Neural cell (in vitro differentiated cells): ENCODE measurements at regions not wholly inside any gene's neighbourhood (a gene's known extent, or its start where the extent isn't known, plus 50 kb on each side); places are given as distances from the start of the nearest gene placed in this dataset.

Source experiments
- CTCF ChIP-seq: fragments of 450-650 bp; IDR thresholded peaks from 2 replicates; pipeline ENCODE4 v1.5.1; 2014; ENCODE audit warnings: antibody characterized with exemption, mild to moderate bottlenecking, moderate library complexity; ENCODE audit not compliant: poor library complexity, severe bottlenecking
- EZH2 ChIP-seq: fragments of 200-600, 300-800 bp; shearing (Covaris generic), sonication (generic); IDR thresholded peaks from 2 replicates; pipeline ENCODE4 v1.6.1; 2014; ENCODE audit warnings: antibody characterized with exemption, low read length, borderline replicate concordance, mild to moderate bottlenecking; ENCODE audit not compliant: insufficient read depth, poor library complexity, severe bottlenecking
- POLR2AphosphoS5 ChIP-seq: IDR thresholded peaks from 2 replicates; pipeline ENCODE4 v1.6.1; 2012
- TAF1 ChIP-seq: IDR thresholded peaks from 2 replicates; pipeline ENCODE4 v1.6.1; 2012; ENCODE audit warnings: low read depth

DNA sequence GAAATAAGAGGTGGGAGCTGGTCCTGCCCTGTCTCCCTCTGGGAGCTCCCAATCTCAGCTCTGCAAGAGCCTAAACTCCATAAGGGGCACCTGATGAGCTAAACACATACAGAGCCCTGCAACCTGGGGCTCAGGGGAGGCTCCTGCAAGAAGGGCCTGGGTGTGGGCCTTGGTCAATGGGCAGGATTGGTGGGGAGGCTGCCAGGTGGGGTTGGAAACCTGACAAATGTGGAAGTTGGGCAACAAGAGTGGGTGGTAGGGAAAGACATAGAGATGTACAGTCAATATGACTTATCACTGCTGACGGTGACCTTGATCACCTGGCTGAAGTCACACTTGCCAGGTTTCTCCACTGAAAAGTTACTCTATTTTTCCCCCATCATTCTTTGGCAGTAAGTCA is 209.9 kb downstream of the TTC32 start:
- no peak for TF ChIP-seq EZH2
- no peak for TF ChIP-seq CTCF
- TF ChIP-seq POLR2AphosphoS5: no peak
- TF ChIP-seq TAF1: no peak
